Posterior vena cava (tissue), 2 donors: ENCODE measurements at regions not wholly inside any gene's neighbourhood (a gene's known extent, or its start where the extent isn't known, plus 50 kb on each side); places are given as distances from the start of the nearest gene placed in this dataset.
"Not testable (repeated sequence)": the region's sequence is repeated elsewhere in the genome, so short reads cannot be mapped to it uniquely, and the experiment has no call there.

Source experiments
- DNase-seq: peaks from one replicate; pipeline ENCODE4 v3.0.0-alpha.2; 2020; ENCODE audit warnings: low spot score
- intact Hi-C, 2 donors: fragments of 100-400 bp; cut with DNase I; formaldehyde crosslinking; loops; one replicate each; pipeline versions ENCODE4 v1.14.1 to v1.14.2; 2022 to 2023
- donor health status: DM: yes; HTN: yes; CAD: no.
- donor health status: DM: yes; HTN: yes; CAD: no.

GRCh38 chr2:64737547-64737946 lies 83.8 kb upstream of the SERTAD2 start:
- intact Hi-C loops = loop anchor here in 1 of 2 donors (10.0 kb wide), 1 partner anchor 63 kb away; no protein-coding TSS in a partner anchor
- no peak for DNase-seq

DNA sequence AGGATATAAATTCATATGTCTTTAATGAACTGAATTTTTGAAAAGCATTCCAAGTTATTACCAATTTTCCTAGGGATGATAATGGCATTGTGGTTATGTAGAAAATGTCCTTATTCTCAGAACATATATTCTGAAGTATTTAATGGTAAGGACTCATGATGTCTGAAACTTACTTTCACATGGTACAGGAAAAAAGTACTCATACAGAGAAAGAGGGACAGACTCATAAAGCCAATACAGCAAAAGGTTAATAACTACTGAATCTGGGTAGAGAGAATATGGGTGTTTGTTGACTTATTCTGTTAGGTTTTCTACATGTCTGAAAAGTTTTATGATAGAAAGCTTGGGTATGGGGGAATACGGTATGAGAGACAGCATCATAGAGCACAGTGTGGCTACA lies 84.3 kb upstream of the SERTAD2 start:
- intact Hi-C loops = loop anchor here in 1 of 2 donors (10.0 kb wide), 1 partner anchor 63 kb away; no protein-coding TSS in a partner anchor
- no peak for DNase-seq

DNA sequence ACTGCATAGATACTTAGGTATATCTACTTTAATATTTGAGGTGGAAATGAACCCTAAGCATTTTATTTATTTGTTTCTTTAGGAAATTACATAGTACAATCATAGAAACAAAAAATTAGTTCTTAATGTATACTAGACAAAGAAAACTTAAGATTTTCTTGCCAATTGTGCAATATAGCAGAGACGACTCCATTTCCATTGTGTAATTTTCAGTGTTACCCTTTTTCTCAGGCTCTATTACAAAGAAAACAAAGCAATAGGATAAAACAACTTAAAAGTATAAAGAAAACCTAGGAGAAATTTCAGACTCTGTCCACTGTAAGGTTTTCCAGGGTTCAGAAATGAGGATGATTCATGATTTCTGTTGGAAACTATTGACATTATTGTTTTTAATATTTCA lies 89.0 kb upstream of the SERTAD2 start:
- no peak for DNase-seq
- intact Hi-C loops = no loop called here

- DNase-seq = no peak
- intact Hi-C loops = no loop called here
Observed at GRCh38 chr2:64743739-64744330, 90.1 kb upstream of the SERTAD2 start.

DNA sequence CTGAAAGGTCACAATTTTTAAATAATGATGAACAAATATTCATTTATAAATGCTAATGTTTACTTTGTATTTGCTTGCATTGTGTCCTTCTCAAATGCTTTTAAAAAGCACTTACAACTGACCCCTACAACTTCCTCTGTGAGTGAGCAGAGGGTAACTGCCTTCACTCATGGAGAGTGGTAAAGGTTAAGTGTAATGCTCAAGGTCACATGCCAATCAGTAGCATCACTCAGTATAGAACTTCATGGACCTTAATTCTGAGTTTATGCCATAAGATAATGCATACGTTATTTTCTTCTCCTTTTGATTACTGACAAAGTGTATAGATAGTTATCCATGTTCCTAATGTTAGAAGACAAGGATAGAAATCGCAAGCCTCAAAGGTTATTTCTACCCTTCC lies 91.8 kb upstream of the SERTAD2 start:
- DNase-seq = no peak
- intact Hi-C loops = no loop called here

DNA sequence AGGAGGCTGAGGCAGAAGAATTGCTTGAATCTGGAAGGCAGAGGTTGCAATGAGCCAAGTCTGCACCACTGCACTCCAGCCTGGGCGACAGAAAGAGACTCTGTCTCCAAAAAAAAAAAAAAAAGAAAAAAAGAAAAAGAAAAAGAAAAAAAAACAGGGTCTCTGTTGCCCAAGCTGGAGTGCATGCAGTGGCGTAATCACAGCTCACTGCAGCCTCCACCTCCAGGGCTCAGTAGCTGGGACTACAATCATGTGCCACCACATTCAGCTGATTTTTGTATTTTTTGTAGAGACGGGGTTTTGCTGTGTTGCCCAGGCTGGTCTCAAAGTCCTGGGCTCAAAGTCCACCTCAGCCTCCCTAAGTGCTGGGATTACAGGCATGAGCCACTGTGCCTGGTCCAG lies 94.0 kb upstream of the SERTAD2 start:
- DNase-seq, intact Hi-C loops: not testable (repeated sequence)

- intact Hi-C loops = no loop called here
Observed at GRCh38 chr2:64748147-64748546, 94.4 kb upstream of the SERTAD2 start.

DNA sequence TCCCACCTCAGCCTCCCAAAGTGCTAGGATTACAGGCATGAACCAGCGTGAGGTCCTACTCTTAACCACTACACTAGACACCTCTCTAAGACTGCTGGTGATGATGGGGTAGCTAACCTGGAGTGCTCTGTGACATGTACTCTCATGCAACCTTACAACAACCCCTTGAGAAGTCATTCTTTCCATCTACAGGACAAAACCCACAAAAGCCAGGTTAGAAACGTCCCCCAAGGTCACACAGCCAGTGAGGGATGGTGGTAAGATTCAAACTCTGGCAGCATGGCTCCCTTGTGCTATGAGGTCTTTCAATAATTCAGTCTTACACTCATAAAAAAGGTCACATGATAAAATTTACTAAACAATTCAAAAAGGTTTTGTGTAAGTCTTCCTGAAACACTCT lies 94.8 kb upstream of the SERTAD2 start:
- intact Hi-C loops = no loop called here

More at GRCh38 chr2:64748147-64748546, 94.4 kb upstream of the SERTAD2 start:
- no peak for DNase-seq

DNA sequence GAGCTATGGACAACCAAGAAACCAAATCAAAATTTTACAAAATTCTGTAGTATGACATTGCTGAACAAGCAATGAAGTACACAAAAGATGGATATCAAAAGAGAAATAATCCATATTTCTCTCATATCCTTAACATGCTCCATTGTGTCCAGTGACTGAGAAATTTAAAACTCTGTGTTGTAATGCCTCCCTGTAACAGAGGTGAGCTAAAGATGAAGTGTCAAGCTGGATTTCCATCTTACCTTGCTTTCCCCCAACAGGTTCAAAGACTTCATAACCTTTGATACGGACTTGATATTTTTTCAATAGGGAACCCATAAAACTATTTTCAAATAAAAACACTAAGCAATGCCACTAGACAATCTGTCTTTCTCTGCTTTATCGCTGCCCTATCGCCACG lies 95.7 kb upstream of the SERTAD2 start:
- intact Hi-C loops = no loop called here
- no peak for DNase-seq

More for the DNA sequence above, 94.8 kb upstream of the SERTAD2 start:
- no peak for DNase-seq

GRCh38 chr2:64750001-64750816 lies 96.5 kb upstream of the SERTAD2 start:
- peak; percentile 86 for DNase-seq
- intact Hi-C loops = loop anchor here (2.0 to 5.0 kb wide), 3 partner anchors 97 to 117 kb away; partner anchors contain the start of gene SERTAD2 (in 2 of the 2)

DNA sequence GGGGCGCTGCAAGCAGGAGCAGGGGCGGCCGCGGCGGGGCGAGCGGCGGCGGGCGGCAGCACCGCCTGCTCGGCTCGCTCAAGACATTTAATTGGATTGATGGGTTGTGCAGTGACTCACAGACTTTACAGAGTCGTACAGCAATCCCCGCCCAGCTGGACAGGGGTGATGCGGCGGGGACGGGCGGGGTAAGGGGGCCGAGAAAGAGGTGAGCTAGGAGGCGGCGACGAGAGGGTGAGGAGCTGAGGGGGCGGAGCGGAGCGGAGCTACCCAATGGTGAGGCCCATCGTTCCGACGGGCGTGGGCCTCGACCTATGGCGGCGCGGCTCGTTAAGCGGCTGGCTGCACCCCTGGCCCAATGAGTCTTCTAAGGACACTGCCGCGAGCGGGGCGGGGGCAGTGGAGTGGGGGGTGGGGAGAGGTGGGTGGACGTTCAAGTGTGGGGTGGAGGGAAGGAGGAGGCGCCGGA lies 97.1 kb upstream of the SERTAD2 start:
- intact Hi-C loops = loop anchor here (2.0 to 5.0 kb wide), 3 partner anchors 98 to 116 kb away; partner anchors contain the start of gene SERTAD2 (in 2 of the 2)

DNA sequence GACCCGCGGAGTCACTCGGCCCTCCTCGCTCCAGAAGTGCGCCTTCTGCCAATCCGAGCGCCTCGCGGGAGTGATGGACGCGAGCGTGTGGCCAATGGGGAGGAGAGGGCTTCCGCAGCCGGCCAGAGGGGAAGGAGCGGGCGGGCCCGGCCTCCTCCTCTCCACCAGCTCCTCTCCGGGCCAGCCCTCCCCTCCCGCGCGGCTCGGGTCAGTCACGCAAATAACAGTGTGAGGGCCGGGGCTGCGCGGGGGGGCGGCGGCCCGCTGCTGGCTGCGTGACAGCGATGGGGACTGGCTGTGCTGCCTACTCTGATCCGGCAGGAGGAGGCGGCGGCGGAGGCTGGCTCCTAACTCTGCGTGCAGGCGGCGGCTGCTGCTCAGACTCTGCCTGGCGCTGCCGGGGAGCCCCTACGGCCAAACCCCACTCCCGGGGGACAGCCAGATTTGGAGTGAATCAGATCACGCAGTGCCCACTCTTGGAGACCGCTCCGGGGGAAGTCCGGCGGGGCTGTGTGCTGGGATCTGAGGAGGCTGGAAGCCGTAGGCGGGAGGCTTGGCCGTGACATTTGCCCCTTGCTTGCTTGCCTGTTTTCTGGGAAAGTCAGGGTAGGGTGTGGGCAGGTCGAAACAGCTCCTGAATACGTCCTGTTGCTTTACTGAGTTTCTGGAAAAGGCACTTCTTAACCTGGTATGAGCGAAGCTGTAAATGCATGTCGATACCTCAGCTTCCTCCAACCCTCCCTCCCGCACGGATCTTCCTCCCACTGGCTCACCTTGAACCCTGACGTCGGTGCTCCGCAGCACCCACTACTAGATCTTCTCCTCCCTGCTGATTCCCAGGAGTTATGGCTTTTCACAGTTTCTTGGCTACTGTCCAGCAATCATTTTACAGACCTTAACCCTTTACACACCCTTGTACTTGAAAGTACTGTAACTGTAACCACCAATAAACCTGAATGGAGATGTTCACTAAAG lies 97.9 kb upstream of the SERTAD2 start:
- intact Hi-C loops = loop anchor here (2.0 to 5.0 kb wide), 3 partner anchors 99 to 116 kb away; partner anchors contain the start of gene SERTAD2 (in 2 of the 2)
- DNase-seq = peak; percentile 100

More for the DNA sequence above, 97.1 kb upstream of the SERTAD2 start:
- DNase-seq = peak; percentile 100

DNA sequence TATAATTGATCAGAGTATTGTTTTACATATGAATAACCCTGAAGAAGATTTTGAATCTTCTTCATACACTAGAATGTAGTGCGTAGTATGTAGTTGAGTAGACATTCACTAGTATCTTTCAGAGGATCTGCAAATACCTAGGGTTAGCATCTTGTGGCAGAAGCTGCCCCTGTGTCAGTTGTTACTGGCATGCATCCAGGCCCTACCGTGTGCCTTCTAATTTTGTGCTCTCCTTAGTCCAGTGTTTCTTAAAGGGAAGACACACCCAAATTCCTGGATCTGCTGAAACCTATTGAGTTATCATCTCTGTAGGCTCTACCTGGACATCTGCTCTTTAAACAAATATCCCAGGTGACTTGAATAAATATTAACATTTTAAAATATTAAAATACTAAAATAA lies 99.7 kb upstream of the SERTAD2 start:
- DNase-seq = no peak
- intact Hi-C loops = loop anchor here in 1 of 2 donors (5.0 kb wide), 2 partner anchors 101 to 114 kb away; partner anchors contain the start of gene SERTAD2

GRCh38 chr2:64754570-64754969 lies 100.9 kb upstream of the SERTAD2 start:
- intact Hi-C loops = loop anchor here in 1 of 2 donors (5.0 kb wide), 2 partner anchors 102 to 113 kb away; partner anchors contain the start of gene SERTAD2
- no peak for DNase-seq

DNA sequence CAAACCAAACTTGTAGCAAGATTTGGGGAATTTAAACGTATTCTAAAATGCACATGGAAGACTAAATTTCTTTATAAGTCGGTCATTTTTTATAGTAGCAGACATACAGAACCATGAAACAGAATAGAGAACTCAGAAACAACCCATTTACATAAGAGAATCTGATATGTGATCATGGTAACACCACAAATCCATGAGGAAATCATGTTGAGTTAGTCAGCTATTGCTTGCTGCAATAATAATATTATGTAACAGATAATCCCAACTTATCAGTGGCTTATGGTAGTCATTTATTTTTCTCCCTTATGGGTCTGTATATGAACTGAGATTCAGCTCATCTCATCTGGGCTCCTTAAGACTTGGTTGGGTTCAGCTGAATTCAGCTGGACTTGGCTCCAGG lies 103.4 kb upstream of the SERTAD2 start:
- DNase-seq = no peak
- intact Hi-C loops = no loop called here

DNA sequence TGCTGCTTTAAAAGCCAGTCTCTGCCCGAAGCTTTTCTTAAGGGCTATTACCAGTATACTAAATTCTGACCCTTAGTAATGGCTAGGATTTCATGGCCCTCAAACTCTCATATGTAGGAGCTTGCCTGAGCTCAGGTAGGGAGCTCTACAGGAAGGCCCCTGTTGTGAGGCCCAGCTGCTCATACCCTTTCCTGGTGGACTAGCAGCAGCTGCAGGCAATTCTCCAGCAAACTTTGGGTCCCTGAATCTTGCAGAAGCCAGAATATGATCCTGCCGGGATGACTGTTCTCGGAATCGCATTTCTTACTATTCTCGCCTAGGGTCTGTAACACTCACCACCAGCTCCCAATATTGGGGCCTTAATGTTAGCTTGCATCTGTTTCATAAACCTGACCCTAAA lies 106.4 kb upstream of the SERTAD2 start:
- no peak for DNase-seq
- intact Hi-C loops = loop anchor here in 1 of 2 donors (10.0 kb wide), 1 partner anchor 105 kb away; no protein-coding TSS in a partner anchor

DNA sequence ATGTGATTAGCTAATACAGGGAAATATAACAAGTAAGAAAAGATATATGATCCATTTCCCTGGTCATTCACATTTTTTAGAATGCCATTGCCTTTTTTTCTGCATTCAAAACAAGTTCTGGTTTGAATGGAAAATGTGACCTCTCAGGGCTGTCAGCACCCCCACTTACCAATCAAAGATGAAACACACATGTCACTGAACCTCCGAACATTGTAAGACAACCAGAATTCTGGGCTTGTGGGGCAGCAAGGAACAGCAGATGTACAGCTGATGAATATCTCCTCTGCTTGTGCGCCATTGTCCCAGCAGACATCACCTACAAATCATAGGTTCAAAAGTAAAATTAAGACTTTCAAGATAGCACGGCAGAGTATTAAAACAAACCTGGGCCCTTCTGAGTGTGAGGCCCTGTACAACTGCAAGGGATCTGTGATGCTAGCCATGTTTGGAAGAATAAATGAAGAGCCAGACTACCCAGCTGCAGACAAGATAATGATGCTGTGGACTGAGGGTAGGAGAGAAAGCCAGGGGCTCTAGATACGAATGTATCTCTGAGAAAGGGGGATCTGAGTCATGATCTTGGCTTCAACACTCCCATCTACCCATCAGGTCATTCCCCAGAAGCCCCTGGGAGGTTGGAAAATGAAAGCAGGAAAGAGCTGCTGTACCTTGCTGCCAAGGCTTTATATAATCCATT lies 108.7 kb upstream of the SERTAD2 start:
- intact Hi-C loops = loop anchor here in 1 of 2 donors (10.0 kb wide), 1 partner anchor 102 kb away; no protein-coding TSS in a partner anchor
- DNase-seq = no peak

- no peak for DNase-seq
- intact Hi-C loops = loop anchor here in 1 of 2 donors (10.0 kb wide), 1 partner anchor 102 kb away; no protein-coding TSS in a partner anchor
Observed at GRCh38 chr2:64763126-64763525, 109.4 kb upstream of the SERTAD2 start.
